COLO829 (cell line): ENCODE measurements at regions not wholly inside any gene's neighbourhood (a gene's known extent, or its start where the extent isn't known, plus 50 kb on each side); places are given as distances from the start of the nearest gene placed in this dataset.
"Not testable (repeated sequence)": the region's sequence is repeated elsewhere in the genome, so short reads cannot be mapped to it uniquely, and the experiment has no call there.

Source experiments
- DNase-seq: peaks from one replicate; pipeline ENCODE4 v3.0.0; 2012; ENCODE audit warnings: low spot score

- DNase-seq: peak; percentile 69
Measured at GRCh38 chr3:155995525-155996370, 124.6 kb upstream of the KCNAB1 start.

DNA sequence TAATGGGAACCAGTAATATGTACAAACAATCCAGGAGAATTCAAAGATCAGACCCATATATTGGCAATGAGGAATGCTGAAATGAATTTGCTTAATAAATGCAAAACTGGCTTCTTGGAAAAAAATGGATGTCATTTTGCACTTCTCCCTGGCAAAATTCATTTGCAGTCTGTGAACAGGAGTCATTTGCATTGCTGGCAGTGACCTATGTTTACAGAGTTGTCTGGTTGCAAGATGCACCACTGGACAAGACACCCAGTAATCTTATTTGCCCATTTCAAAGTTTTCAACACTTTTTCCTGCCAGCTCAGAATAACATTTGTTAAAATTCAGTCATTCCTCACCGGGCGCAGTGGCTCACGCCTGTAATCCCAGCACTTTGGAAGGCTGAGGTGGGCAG lies 123.5 kb upstream of the KCNAB1 start:
- no peak for DNase-seq

DNA sequence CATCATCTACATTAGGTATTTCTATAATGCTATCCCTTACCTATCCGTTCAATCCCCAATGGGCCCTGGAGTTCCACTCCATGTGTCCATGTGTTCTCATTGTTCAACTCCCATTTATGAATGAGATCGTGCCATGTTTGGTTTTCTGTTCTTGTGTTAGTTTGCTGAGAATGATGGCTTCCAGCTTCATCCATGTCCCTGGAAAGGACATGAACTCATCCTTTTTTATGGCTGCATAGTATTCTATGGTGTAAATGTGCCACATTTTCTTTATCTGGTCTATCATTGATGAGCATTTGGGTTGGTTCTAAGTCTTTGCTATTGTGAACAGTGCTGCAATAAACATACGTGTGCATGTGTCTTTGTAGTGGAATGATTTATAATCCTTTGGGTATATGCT lies 122.2 kb upstream of the KCNAB1 start:
- DNase-seq: not testable (repeated sequence)

DNA sequence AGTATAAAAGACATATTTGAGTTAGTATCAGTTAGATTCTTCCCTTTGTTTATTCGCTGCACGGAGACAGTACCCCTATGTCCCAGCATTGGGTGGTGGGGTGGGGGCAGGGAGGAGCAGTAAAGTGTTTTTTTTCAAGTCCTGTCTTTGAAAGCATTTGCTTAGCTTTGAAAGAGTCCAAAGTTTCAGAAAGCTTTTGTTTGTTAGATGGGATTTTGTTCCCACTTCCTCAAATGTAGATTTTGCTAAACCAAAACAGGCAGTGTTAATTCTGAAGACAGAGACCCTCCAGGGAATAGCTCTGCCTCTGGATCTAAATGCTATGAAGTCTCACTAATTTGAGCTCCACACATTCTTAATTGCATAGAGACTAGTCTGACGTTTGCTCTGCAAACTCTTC lies 114.6 kb upstream of the KCNAB1 start:
- no peak for DNase-seq

DNA sequence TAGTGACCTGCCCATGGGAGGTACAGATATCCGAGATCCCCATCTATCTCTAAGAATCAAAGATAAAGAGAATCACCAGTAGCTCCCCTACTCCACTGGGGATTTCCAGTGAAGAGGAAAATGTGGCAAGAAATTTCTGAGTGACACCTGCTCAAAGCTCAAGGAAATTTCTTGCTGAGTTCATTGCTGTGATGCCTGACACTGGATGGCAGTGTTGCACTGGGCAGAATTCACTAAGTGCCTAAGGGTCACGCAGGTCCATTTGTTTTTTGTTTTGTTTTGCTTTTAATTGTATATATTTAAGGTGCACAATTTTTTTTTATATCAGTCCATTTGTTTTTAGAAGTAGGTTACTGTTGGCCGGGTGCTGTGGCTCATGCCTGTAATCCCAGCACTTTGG lies 109.5 kb upstream of the KCNAB1 start:
- peak; percentile 28 for DNase-seq

DNA sequence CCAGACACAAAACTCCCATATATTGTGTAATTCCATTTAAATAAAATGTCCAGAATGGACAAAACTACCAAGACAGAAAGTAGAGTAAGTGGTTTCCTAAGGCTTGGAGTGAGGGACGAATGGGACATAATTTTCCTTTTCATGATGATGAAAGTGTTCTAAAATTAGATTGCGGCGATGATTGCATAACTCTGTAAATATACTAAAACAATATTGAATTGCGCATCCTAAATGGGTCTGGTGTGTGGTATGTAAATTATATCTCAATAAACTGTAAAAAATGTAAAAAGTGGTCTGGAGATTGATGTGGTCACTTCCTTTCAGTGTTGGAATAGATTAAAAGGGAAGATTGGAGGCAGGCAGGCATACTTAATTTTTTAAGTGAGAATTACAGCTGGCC lies 105.9 kb upstream of the KCNAB1 start:
- no peak for DNase-seq

- no peak for DNase-seq
Measured at GRCh38 chr3:156016902-156017301, 103.5 kb upstream of the KCNAB1 start.

- no peak for DNase-seq
Measured at GRCh38 chr3:156017352-156018030, 102.9 kb upstream of the KCNAB1 start.

- DNase-seq: peak; percentile 42
Measured at GRCh38 chr3:156024904-156025533, 95.4 kb upstream of the KCNAB1 start.

DNA sequence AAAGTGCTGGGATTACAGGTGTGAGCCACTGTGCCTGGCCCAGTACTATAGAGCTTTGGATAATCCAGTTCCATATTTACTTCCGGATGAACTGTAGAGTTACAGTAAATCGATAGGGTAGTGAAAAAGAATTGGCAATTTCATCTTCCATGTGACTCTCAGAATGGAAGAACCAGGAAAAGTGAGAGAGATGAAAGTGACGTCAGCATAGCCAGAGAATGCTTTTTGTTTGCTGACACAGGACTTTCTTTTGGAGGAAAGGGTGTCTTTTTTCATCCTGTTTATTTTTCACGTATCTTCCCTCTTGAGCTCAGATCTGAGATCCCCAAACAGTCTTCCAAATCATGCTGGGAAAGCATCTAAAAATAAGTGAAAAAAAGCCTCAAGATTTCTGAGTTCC lies 91.2 kb upstream of the KCNAB1 start:
- no peak for DNase-seq

DNA sequence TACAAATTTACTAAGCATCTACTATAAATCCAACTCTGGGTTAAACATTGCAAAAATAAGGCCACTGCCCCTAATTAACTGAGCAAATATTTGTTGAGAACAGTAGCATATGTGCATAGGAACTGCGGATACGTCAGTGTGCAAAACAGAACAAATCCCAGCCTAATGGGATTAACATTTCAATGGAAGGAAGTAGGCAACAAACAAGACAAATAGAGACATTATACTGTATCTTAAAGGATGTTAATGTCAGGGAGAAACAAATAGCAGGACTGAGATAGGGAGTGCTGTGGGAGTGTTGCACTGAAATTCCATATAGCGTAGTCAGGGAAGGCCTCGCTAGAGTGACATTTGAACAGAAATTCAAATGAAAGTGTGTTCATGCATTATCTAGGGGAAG lies 89.7 kb upstream of the KCNAB1 start:
- DNase-seq: no peak

DNA sequence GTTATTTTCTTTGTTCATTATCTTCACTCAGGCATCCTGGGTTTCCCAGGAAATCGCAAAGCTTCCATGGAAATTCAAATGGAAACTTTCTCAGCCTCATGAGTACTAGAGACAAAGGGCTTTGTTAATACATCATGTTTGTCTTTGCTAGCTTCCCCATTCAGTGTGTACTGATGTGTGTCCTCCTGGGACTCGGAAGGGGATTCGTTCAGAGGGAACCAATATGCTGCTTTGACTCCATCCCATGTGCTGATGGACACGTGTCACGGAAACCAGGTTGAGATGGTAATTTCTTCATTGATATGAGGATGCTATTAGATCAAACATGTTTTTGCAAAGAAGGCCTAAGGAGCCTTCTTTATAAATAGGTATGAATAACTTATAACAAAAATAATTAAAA lies 87.0 kb upstream of the KCNAB1 start:
- DNase-seq: peak; percentile 17

DNA sequence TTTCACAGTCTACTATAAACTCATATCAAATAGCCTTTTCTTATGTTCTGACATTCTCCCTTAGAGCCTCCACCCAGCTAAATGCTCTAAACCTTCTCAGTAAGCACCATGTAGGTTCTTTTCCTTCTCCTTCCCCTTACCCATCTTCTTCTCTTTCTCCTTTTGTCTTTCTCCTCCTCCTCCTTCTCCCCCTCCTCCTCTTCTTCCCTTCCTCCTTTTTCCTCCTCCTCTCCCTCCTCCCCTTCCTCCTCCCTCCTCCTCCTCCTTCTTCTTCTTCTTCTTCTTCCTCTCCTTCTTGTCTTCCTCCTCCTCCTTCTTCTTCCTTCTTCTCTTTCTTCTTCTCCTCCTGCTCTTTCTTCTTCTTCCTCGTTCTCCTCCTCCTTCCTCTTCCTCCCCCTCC lies 85.2 kb upstream of the KCNAB1 start:
- DNase-seq: no peak

GRCh38 chr3:156036258-156037053 lies 83.9 kb upstream of the KCNAB1 start:
- no peak for DNase-seq

DNA sequence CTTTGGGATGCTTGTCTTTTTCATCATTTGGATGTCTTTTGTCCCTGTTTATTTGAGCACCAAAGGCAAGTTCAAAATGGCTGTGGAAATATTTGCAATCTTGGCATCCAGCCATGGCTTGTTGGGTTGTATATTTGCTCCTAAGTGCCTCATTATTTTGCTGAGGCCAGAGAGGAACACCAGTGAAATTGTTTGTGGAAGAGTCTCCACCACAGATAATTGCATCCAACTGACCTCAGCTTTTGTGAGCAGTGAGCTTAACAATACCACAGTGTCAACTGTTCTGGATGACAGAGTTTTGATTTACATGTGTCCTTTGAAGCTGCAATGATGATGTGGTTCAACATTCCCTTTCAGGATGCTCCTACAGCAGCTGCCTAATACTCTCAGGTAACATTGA lies 83.0 kb upstream of the KCNAB1 start:
- no peak for DNase-seq

DNA sequence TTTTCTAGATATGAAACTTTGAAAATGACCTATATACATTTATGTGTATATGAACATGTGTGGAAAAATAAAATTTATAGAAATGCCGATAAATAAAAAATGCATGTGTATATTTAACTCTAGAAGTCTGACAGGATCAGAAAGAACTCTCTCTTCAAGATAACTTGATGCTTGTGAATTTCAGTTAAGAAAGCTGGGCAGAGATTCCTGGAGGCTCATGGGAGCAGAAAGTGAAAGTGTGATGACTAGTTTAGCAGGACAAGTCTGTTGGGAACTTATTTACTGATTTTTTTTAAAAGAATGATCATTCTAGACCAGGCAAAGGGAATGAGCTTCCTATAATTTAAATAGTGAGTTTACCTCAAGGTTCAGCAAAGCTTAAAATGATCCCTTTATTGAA lies 81.5 kb upstream of the KCNAB1 start:
- no peak for DNase-seq

GRCh38 chr3:156040041-156040440 lies 80.3 kb upstream of the KCNAB1 start:
- DNase-seq: no peak

DNA sequence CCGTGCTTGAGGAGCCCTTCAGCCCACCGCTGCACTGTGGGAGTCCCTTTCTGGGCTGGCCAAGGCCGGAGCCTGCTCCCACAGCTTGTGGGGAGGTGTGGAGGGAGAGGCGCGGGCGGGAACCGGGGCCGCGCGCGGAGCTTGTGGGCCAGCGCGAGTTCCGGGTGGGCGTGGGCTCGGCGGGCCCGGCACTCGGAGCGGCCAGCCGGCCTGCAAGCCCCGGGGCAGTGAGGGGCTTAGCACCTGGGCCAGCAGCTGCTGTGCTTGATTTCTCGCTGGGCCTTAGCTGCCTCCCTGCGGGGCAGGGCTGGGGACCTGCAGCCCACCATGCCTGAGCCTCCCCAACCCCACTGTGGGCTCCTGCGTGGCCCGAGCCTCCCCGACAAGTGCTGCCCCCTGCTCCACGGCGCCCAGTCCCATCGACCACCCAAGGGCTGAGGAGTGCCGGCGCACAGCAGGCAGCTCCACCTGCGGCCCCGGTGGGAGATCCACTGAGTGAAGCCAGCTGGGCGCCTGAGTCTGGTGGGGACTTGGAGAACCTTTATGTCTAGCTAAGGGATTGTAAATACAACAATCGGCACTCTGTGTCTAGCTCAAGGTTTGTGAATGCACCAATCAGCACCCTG lies 79.0 kb upstream of the KCNAB1 start:
- not testable (repeated sequence) for DNase-seq

GRCh38 chr3:156041856-156042255 lies 78.5 kb upstream of the KCNAB1 start:
- not testable (repeated sequence) for DNase-seq

GRCh38 chr3:156043832-156044633 lies 76.3 kb upstream of the KCNAB1 start:
- DNase-seq: not testable (repeated sequence)

DNA sequence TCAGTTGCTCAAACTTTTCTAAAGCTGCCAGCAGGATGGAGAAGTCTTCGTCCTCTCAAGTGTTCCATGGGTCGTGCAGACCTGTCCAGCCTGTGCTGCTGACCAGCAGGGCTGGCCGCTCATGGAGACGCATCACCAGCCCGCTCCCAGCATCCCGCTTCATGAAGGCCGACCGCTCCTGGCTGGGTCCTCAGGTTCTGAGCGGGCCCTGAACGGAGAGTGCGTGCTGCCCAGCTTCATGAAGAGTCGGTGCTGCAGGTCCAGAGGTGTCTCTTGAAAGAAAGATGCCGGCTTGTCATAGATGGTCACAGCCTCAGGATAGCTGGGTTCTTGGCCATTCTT lies 75.8 kb upstream of the KCNAB1 start:
- DNase-seq: no peak
